GM18870 (cell line): ENCODE measurements at regions not wholly inside any gene's neighbourhood (a gene's known extent, or its start where the extent isn't known, plus 50 kb on each side); places are given as distances from the start of the nearest gene placed in this dataset.

Source experiments
- ATAC-seq: cut with Tn5 transposase; IDR thresholded peaks from one replicate; pipeline ENCODE4 v1.9.1; 2021; ENCODE audit warnings: moderate library complexity; ENCODE audit not compliant: unreplicated experiment

DNA sequence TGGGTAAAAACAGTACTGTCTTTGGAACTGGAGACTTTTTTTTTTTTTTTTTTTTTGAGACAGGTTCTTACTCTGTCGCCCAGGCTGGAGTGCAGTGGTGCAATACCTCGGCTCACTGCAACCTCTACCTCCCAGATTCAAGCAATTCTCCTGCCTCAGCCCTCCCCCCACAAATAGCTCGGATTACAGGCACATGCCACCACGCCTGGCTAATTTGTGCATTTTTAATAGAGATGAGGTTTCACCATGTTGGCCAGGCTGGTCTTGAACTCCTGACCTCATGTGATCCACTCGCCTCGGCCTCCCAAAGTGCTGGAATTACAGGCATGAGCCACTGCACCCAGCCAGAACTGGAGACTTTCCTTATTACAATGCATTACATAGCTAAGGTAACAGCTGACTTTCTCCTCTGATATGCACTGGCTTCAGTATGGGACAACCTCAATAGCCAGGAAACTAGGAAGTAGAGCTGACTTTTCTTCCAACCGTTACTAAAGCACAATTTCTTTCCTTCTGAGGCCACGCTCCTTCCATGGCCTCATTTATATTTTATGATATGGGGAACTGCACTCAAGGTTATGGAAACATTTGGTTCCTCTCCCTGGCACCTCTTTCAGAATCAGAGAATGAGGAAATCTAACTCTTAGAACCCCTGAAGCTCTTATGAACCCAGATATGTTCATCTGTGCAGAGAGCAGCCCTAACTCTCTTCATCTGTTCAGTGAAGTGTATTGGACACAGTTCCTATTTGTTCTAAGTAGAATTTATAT lies 53.5 kb upstream of the FAM9B start:
- no peak for ATAC-seq

GRCh38 chrX:9088896-9089295 lies 55.0 kb upstream of the FAM9B start:
- no peak for ATAC-seq

DNA sequence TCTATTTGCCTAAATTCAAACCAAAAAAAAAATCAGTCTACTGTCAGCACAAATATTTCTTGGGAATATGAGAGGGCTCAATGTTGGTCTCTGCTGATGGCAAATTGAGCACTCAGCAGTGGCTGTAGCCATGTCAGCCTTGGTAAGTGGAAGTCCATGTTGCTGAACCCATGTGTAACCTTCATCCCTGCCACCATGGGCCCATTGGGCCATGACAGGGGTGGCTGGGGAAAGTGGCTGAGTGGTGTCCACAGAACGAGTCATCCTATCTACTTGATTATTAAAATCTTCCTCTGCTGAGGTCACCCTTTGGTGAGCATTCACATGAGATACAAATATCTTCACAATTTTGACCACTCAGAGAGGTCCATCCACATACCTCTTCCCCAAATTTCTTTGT lies 56.8 kb upstream of the FAM9B start:
- ATAC-seq: no peak

- ATAC-seq: no peak
Measured at GRCh38 chrX:9091258-9091657, 57.3 kb upstream of the FAM9B start.

- ATAC-seq: no peak
Measured at GRCh38 chrX:9102956-9103355, 69.0 kb upstream of the FAM9B start.

DNA sequence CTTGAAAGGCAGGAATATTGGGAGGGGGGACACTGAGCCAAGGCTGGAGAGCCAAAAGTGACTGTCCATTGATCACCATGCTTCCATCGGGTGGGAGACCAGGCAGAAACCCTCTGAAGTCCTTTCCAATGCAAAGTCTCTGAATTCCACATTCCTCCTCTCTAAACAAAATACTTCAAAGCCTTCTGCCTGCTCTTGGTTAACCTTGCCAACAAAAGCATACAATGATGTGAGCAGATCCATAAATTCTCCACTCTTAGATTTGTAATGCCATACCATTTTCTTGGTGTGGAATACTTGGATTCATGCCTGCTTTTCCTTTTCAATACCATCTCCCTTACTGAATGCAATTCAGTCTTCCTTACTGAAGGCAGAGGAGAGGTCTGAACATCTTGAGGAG lies 74.1 kb upstream of the FAM9B start:
- ATAC-seq: no peak

DNA sequence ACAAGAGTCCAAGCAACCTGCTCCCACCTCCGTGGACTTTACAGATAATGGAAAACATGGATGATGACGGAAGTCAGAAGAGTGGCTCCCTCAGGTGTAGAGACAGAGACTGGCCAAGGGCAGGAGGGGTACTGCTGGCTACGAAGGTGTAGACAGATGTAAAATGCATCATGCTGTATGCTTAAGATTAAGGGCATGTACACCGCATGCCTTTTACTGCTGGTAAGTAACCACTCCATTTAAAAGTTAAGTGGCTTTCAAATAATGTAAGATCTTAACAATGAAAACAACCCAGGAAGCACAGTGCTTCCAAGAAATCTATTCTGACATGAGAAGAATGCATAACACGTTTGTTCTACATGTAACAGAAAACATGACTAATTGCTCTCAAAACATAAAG lies 76.9 kb upstream of the FAM9B start:
- no peak for ATAC-seq

GRCh38 chrX:9114245-9114644 lies 80.3 kb upstream of the FAM9B start:
- no peak for ATAC-seq

- ATAC-seq: no peak
Measured at GRCh38 chrX:9117851-9118250, 83.9 kb upstream of the FAM9B start.

GRCh38 chrX:9122519-9123245 lies 88.8 kb upstream of the FAM9B start:
- ATAC-seq: no peak

DNA sequence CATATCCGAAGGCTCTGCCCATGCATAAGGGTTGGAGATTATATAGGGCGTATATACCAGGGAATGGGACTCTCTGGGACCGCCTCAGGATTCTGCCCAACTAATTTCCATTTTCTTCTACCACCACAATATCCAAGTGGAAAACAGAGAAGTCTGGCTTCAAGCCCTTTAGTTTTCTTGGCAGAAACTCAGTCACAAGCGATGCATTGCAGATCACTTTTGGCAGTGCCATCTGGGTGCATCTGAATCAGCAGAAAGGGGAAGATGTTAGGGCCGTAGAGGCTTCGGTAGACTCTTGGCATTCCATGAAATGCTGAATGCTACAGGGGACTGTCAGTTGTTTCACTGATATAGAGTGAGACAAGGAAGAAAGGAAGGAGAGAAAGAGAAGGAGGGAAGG lies 94.1 kb upstream of the FAM9B start:
- no peak for ATAC-seq

GRCh38 chrX:9130031-9130430 lies 96.1 kb upstream of the FAM9B start:
- ATAC-seq: no peak

- no peak for ATAC-seq
Measured at GRCh38 chrX:9131066-9131465, 97.1 kb upstream of the FAM9B start.

GRCh38 chrX:9132036-9132638 lies 98.2 kb upstream of the FAM9B start:
- ATAC-seq: no peak

- no peak for ATAC-seq
Measured at GRCh38 chrX:9133426-9133825, 99.5 kb upstream of the FAM9B start.

DNA sequence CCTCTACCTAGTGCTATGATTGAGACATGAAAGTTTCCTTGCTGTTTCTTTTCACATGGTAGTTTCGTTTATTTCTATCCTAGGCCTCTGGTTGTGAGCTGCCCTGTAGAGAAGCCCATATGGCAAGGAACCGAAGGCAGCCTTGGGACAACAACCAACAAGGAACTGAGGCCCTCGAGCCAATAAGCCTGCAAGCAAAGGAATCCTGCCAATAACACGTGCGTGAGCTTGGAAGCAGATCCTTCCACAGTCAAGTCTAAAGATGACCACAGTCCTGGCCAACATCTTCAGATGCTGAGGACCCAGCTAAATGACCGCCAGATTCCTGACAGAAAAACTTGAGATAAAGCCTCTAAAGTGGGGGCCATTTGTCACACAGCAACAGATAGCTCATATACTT lies 100.4 kb upstream of the FAM9B start:
- ATAC-seq: no peak

DNA sequence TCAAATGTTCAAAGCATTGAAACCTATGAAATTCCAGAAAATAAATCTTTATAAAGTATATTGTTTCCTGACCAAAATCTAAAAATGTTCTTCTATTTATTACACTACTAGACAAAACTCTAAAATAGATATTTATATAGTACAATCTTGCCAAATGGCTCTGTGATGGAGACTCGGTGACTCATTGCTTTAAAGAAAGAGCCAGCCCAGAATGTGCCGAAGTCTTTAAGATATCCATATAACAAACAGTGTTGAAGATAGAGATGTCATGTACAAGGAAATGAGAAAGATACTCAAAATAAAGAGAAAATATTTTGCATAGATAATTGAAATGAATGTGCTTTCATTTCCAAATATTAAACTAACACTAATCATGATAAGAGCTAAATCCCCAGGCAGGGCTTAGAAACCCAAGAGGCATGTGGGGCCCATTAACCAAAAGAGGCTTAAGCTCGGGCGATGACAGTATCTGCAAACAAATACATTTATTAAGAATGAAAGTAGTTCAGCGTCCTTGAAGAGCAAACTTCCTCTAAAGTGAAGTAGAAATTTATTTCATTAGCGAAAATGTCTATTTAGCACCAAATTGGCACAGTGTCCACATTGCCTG lies 102.1 kb upstream of the FAM9B start:
- ATAC-seq: no peak

DNA sequence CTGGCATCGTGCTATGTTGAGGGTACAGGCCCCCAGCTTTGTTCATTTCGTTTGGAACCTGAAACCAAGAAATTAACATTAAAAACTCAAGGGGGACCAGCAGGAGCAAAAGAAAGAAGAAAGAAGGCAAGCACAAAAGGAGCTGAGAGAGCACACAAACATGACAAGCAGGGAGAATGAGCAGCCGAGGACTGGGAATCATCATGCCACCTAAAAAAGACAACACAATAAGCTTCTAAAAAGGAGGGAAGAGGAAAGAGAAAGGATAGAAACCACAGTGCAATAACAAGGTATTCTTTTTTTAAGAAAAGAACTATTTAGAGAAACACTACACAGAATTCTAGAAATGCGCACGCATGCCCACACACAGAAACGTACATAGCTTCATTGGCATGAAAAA lies 103.2 kb upstream of the FAM9B start:
- no peak for ATAC-seq

- no peak for ATAC-seq
Measured at GRCh38 chrX:9141496-9141895, 107.6 kb upstream of the FAM9B start.

DNA sequence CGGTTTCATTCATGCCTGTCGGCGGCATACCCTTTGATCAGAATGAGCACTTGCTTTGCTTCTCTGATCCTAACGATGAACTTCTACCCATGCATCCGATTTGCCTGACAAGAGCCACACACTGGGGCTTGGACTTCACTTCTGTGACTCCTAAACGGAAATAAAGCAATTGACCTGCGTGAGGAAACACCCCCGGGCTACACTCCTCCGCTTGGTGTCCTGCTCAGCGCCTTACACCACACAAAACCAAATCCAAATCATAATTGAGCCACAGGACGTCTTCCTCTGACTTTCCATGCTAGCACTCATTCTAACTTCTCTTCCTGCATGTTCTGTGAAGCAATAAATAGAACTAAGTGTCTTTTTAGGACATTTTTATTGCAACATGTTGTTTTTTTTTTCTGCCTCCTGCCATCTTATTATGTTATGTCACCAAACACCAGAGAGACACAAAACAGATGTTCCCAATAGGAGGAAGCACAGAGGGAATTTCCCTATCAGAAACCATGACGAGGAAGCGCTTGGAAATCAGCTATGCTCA lies 110.8 kb upstream of the FAM9B start:
- ATAC-seq: no peak

GRCh38 chrX:9146657-9147056 lies 112.7 kb upstream of the FAM9B start:
- ATAC-seq: no peak

GRCh38 chrX:9147086-9147485 lies 113.2 kb upstream of the FAM9B start:
- no peak for ATAC-seq
